ENCODE measurements at regions not wholly inside any gene's neighbourhood (a gene's known extent, or its start where the extent isn't known, plus 50 kb on each side); places are given as distances from the start of the nearest gene placed in this dataset.

- TF ChIP-seq POLR2A (IDR thresholded peaks at IDR 0.05): no peak
- no peak for TF ChIP-seq CTCF (IDR thresholded peaks at IDR 0.05)
Measured at GRCh38 chr11:36751996-36752395, 154.0 kb upstream of the RAG2 start.

All from ovary (tissue), 3 donors.